ENCODE measurements at regions not wholly inside any gene's neighbourhood (a gene's known extent, or its start where the extent isn't known, plus 50 kb on each side); places are given as distances from the start of the nearest gene placed in this dataset.

GRCh38 chr10:84951616-84952015, 623.2 kb downstream of the CCSER2 start:
- no peak for TF ChIP-seq CTCF (conservative IDR thresholded peaks at IDR 0.05; ENCODE audit: low read depth in 2 of 2)
- TF ChIP-seq EZH2 (IDR thresholded peaks at IDR 0.05; ENCODE audit: low read depth, unreplicated experiment): no peak
- TF ChIP-seq REST (IDR thresholded peaks at IDR 0.05; ENCODE audit: unreplicated experiment): no peak
- no peak for TF ChIP-seq POLR2AphosphoS5 (IDR thresholded peaks at IDR 0.05; ENCODE audit: low read depth)
- no peak for TF ChIP-seq CREB1 (CRISPR knock-in tag; IDR thresholded peaks at IDR 0.05; ENCODE audit: low read depth)
- no peak for TF ChIP-seq ETS1 (IDR thresholded peaks at IDR 0.05)
- no peak for TF ChIP-seq EZH2phosphoT487 (IDR thresholded peaks at IDR 0.05; ENCODE audit: unreplicated experiment)
- TF ChIP-seq STAT1 (IDR thresholded peaks at IDR 0.05; ENCODE audit: unreplicated experiment): no peak
- no peak for TF ChIP-seq JUNB (IDR thresholded peaks at IDR 0.05; ENCODE audit: unreplicated experiment)
- no peak for TF ChIP-seq ZNF462 (CRISPR knock-in tag; IDR thresholded peaks at IDR 0.05)
- TF ChIP-seq NANOG (IDR thresholded peaks at IDR 0.05; ENCODE audit: borderline replicate concordance): no peak
- no peak for TF ChIP-seq ZNF331 (CRISPR knock-in tag; IDR thresholded peaks at IDR 0.05; ENCODE audit: low read depth)

Data from GM23338 (cell line).